Esophagus muscularis mucosa (tissue), 4 donors: ENCODE measurements at regions not wholly inside any gene's neighbourhood (a gene's known extent, or its start where the extent isn't known, plus 50 kb on each side); places are given as distances from the start of the nearest gene placed in this dataset.

Experiments
- EP300 ChIP-seq: sonication (generic); formaldehyde crosslinking; IDR thresholded peaks from one replicate; pipeline ENCODE4 v1.6.1; 2017; ENCODE audit warnings: antibody characterized with exemption
- POLR2A ChIP-seq: fragments of 450-650 bp; IDR thresholded peaks from one replicate; pipeline ENCODE4 v1.6.1; 2017; ENCODE audit warnings: antibody characterized with exemption, moderate library complexity, mild to moderate bottlenecking, low read depth
- TF ChIP-seq, protein P1 (sequence below), 3 experiments: fragments of 200-600 bp in 2 of 3; fragments of 450-650 bp in 1 of 3; sonication (generic) in 2 of 3; IDR thresholded peaks; one replicate each; pipeline ENCODE4 v1.5.1; 2017 to 2019; ENCODE audit warnings: antibody characterized with exemption in 3 of 3, mild to moderate bottlenecking in 2 of 3, moderate library complexity in 1 of 3

DNA sequence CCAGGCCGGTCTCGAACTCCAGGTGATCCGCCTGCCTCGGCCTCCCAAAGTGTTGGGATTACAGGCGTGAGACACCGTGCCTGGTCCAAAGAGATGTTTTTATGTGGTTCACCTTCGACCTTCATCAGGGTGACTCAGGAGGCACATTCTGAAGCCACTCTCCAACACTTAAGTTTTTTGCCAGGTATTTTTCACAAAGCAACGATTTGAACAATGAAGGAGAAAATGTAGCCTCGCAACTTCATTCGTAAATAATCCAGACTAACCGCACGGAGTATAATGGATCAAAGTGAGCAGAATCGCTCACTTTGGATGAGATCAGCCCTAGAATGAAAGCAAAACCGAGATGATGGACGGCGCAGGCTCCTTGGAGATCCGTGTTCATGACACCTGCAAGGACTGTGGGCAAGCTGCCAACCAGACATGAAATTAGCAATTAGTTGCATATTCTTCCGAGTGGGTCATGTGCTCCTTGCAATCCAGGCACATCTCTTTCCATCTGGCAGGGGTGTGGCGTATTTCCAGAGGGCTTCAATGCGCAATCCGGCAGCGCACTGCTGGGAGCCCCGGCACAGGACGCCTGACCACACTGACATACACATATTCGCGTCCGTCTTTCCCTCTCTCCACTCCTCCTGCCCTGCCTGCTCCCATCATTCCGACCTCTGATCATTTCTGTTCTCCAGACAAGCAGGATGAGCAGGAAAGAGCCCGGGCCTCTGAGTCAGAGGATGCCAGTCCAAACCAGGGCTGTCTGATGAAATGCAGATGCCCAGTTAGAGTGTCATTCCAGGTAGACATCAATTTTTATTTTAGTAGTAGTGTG lies 148.4 kb downstream of the KLF6 start:
- TF ChIP-seq, protein P1, sequence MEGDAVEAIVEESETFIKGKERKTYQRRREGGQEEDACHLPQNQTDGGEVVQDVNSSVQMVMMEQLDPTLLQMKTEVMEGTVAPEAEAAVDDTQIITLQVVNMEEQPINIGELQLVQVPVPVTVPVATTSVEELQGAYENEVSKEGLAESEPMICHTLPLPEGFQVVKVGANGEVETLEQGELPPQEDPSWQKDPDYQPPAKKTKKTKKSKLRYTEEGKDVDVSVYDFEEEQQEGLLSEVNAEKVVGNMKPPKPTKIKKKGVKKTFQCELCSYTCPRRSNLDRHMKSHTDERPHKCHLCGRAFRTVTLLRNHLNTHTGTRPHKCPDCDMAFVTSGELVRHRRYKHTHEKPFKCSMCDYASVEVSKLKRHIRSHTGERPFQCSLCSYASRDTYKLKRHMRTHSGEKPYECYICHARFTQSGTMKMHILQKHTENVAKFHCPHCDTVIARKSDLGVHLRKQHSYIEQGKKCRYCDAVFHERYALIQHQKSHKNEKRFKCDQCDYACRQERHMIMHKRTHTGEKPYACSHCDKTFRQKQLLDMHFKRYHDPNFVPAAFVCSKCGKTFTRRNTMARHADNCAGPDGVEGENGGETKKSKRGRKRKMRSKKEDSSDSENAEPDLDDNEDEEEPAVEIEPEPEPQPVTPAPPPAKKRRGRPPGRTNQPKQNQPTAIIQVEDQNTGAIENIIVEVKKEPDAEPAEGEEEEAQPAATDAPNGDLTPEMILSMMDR (IDR thresholded peaks at IDR 0.05): no peak
- TF ChIP-seq EP300 (no peak), POLR2A (no peak)
